PC-3 (cell line): ENCODE measurements at regions not wholly inside any gene's neighbourhood (a gene's known extent, or its start where the extent isn't known, plus 50 kb on each side); places are given as distances from the start of the nearest gene placed in this dataset.

ENCODE experiments used
- EZH2 ChIP-seq: fragments of 300-600 bp; sonication (generic); IDR thresholded peaks from one replicate; pipeline ENCODE4 v1.6.1; 2017; ENCODE audit warnings: antibody characterized with exemption, mild to moderate bottlenecking, low read length; ENCODE audit not compliant: unreplicated experiment
- EZH2phosphoT487 ChIP-seq: fragments of 300-600 bp; sonication (generic); IDR thresholded peaks from 2 replicates; pipeline ENCODE4 v1.6.1; 2018; ENCODE audit warnings: mild to moderate bottlenecking, antibody characterized with exemption, low read length, borderline replicate concordance
- TF ChIP-seq, protein P1 (sequence below): fragments of 300-600 bp; sonication (generic); conservative IDR thresholded peaks from 2 replicates; pipeline ENCODE4 v1.5.1; 2017; ENCODE audit warnings: antibody characterized with exemption, low read depth, mild to moderate bottlenecking, low read length

DNA sequence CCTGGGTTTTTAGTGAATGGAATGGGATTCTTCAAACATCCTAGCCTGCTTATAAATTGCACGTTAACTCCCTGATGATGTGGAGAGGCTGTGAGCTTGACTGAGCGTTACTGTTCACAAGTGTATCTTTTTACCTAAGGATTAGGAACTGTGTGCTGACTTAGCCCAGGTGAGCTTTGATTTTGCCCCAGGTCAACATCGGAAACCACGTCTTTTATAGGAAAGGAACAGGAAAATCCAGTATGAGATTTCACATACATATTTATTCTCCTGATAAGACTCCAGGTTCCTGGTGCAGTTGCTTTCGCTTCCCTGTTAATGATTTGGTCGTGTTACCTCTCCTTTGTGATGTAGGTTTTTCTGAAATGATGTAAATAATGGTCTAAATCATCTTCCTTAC is 103.2 kb upstream of the BASP1 start:
- TF ChIP-seq, protein P1, sequence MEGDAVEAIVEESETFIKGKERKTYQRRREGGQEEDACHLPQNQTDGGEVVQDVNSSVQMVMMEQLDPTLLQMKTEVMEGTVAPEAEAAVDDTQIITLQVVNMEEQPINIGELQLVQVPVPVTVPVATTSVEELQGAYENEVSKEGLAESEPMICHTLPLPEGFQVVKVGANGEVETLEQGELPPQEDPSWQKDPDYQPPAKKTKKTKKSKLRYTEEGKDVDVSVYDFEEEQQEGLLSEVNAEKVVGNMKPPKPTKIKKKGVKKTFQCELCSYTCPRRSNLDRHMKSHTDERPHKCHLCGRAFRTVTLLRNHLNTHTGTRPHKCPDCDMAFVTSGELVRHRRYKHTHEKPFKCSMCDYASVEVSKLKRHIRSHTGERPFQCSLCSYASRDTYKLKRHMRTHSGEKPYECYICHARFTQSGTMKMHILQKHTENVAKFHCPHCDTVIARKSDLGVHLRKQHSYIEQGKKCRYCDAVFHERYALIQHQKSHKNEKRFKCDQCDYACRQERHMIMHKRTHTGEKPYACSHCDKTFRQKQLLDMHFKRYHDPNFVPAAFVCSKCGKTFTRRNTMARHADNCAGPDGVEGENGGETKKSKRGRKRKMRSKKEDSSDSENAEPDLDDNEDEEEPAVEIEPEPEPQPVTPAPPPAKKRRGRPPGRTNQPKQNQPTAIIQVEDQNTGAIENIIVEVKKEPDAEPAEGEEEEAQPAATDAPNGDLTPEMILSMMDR, result no peak
- TF ChIP-seq EZH2 (no peak), EZH2phosphoT487 (no peak)
